Neutrophil (primary cell): ENCODE measurements at regions not wholly inside any gene's neighbourhood (a gene's known extent, or its start where the extent isn't known, plus 50 kb on each side); places are given as distances from the start of the nearest gene placed in this dataset.

ENCODE experiments used
- H3K27ac ChIP-seq: fragments of 200-600 bp; sonication (generic); 2 replicates; pipeline ENCODE4 v1.5.1; 2016; ENCODE audit warnings: mild to moderate bottlenecking, moderate library complexity
- H3K27me3 ChIP-seq: fragments of 200-600 bp; sonication (generic); 2 replicates; pipeline ENCODE4 v1.6.0; 2016; ENCODE audit warnings: mild to moderate bottlenecking
- H3K36me3 ChIP-seq: fragments of 200-600 bp; sonication (generic); 2 replicates; pipeline ENCODE4 v1.5.1; 2017
- H3K4me1 ChIP-seq, 2 experiments: fragments of 200-600 bp in 1 of 2; sonication (generic) in 1 of 2; 1 replicate in 1 of 2; 2 replicates in 1 of 2; pipeline versions ENCODE4 v1.5.1 to v1.6.1; 2013 to 2016; ENCODE audit warnings: low read depth in 1 of 2, low read length in 1 of 2, mild to moderate bottlenecking in 1 of 2, moderate library complexity in 1 of 2; ENCODE audit not compliant: control insufficient read depth in 1 of 2, insufficient read depth in 1 of 2
- H3K4me3 ChIP-seq, 2 experiments: fragments of 200-600 bp in 1 of 2; sonication (generic) in 1 of 2; 1 replicate in 1 of 2; 2 replicates in 1 of 2; pipeline ENCODE4 v1.5.1; 2013 to 2016; ENCODE audit warnings: low read depth in 1 of 2, low read length in 1 of 2, mild to moderate bottlenecking in 1 of 2, moderate library complexity in 1 of 2
- H3K9me3 ChIP-seq: fragments of 200-600 bp; sonication (generic); 2 replicates; pipeline ENCODE4 v1.5.1; 2016
- CTCF ChIP-seq: fragments of 200-600 bp; sonication (generic); IDR thresholded peaks from 2 replicates; pipeline ENCODE4 v1.5.1; 2016; ENCODE audit warnings: antibody characterized with exemption

- Histone ChIP-seq H3K27me3 (no peaks in the 10 kb centered on the region), H3K36me3 (no peaks in the 10 kb centered on the region), H3K4me1 (peaks cover 0 to 8% of the 10 kb centered on the region in 2 experiments), H3K9me3 (no peaks in the 10 kb centered on the region), H3K27ac (no peak overlapping the region), H3K4me3 (no peak overlapping the region)
- TF ChIP-seq CTCF: no peak
Measured at GRCh38 chr2:181122601-181123000, 142.2 kb downstream of the UBE2E3 start.

GRCh38 chr2:181123798-181124231 lies 143.4 kb downstream of the UBE2E3 start:
- no peak for TF ChIP-seq CTCF

GRCh38 chr2:181124497-181124896 lies 144.1 kb downstream of the UBE2E3 start:
- H3K9me3 ChIP-seq: no peaks in the 10 kb centered on the region
- H3K27me3 ChIP-seq: no peaks in the 10 kb centered on the region
- no peak overlapping the region for H3K27ac ChIP-seq
- H3K36me3 ChIP-seq: no peaks in the 10 kb centered on the region
- no peak for TF ChIP-seq CTCF
- H3K4me3 ChIP-seq: no peak overlapping the region
- H3K4me1 ChIP-seq: peaks cover 0 to 8% of the 10 kb centered on the region in 2 experiments

More at GRCh38 chr2:181123798-181124231, 143.4 kb downstream of the UBE2E3 start:
- Histone ChIP-seq H3K4me1 (peaks cover 0 to 8% of the 10 kb centered on the region in 2 experiments), H3K36me3 (no peaks in the 10 kb centered on the region), H3K9me3 (no peaks in the 10 kb centered on the region), H3K4me3 (no peak overlapping the region), H3K27me3 (no peaks in the 10 kb centered on the region), H3K27ac (no peak overlapping the region)

GRCh38 chr2:181125359-181125758 lies 145.0 kb downstream of the UBE2E3 start:
- H3K36me3 ChIP-seq: no peaks in the 10 kb centered on the region
- H3K4me3 ChIP-seq: no peak overlapping the region
- TF ChIP-seq CTCF: no peak
- peaks cover 0 to 8% of the 10 kb centered on the region in 2 experiments for H3K4me1 ChIP-seq
- no peak overlapping the region for H3K27ac ChIP-seq
- H3K27me3 ChIP-seq: no peaks in the 10 kb centered on the region
- H3K9me3 ChIP-seq: no peaks in the 10 kb centered on the region

- no peaks in the 10 kb centered on the region for H3K36me3 ChIP-seq
- no peak overlapping the region for H3K27ac ChIP-seq
- TF ChIP-seq CTCF: no peak
- H3K9me3 ChIP-seq: no peaks in the 10 kb centered on the region
- H3K4me3 ChIP-seq: no peak overlapping the region
- H3K4me1 ChIP-seq: peaks cover 0 to 8% of the 10 kb centered on the region in 2 experiments
- H3K27me3 ChIP-seq: no peaks in the 10 kb centered on the region
Measured at GRCh38 chr2:181126311-181126868, 146.0 kb downstream of the UBE2E3 start.
